H9 (cell line): ENCODE measurements at regions not wholly inside any gene's neighbourhood (a gene's known extent, or its start where the extent isn't known, plus 50 kb on each side); places are given as distances from the start of the nearest gene placed in this dataset.

Source experiments
- DNase-seq: peaks from one replicate; pipeline ENCODE4 v3.0.0-alpha.2; 2017
- H2AFZ ChIP-seq: one replicate; pipeline ENCODE4 v1.6.1; 2013; ENCODE audit warnings: mild to moderate bottlenecking, low read length, control low read depth, moderate library complexity
- H2AK5ac ChIP-seq: 2 replicates; pipeline ENCODE4 v1.6.1; 2013; ENCODE audit warnings: low read length, control low read depth, mixed read lengths; ENCODE audit not compliant: insufficient read length
- H2BK120ac ChIP-seq: one replicate; pipeline ENCODE4 v1.6.1; 2013; ENCODE audit warnings: low read depth, mild to moderate bottlenecking, low read length, control low read depth, inconsistent platforms; ENCODE audit not compliant: poor library complexity, severe bottlenecking
- H2BK12ac ChIP-seq: 2 replicates; pipeline ENCODE4 v1.6.1; 2013; ENCODE audit warnings: low read length, control low read depth, mixed read lengths, low read depth; ENCODE audit not compliant: insufficient read length
- H2BK15ac ChIP-seq: 2 replicates; pipeline ENCODE4 v1.6.1; 2013; ENCODE audit warnings: low read depth, low read length, control low read depth
- H2BK20ac ChIP-seq: one replicate; pipeline ENCODE4 v1.6.1; 2013; ENCODE audit warnings: low read depth, mild to moderate bottlenecking, low read length, control low read depth, inconsistent platforms; ENCODE audit not compliant: poor library complexity, severe bottlenecking
- H2BK5ac ChIP-seq: 2 replicates; pipeline ENCODE4 v1.6.1; 2013; ENCODE audit warnings: low read length, control low read depth, mixed read lengths; ENCODE audit not compliant: insufficient read length
- H3K14ac ChIP-seq: 2 replicates; pipeline ENCODE4 v1.6.1; 2013; ENCODE audit warnings: low read length, control low read depth; ENCODE audit not compliant: insufficient read depth
- H3K18ac ChIP-seq: 2 replicates; pipeline ENCODE4 v1.6.1; 2013; ENCODE audit warnings: low read depth, mild to moderate bottlenecking, mixed read lengths, low read length, control low read depth; ENCODE audit not compliant: insufficient read length
- H3K23ac ChIP-seq: 2 replicates; pipeline ENCODE4 v1.6.1; 2013; ENCODE audit warnings: low read length, control low read depth, mixed read lengths, low read depth; ENCODE audit not compliant: insufficient read length
- H3K23me2 ChIP-seq: 2 replicates; pipeline ENCODE4 v1.6.1; 2013; ENCODE audit warnings: low read depth, mild to moderate bottlenecking, mixed read lengths, low read length, control low read depth; ENCODE audit not compliant: insufficient read length, poor library complexity, severe bottlenecking
- H3K27ac ChIP-seq: 2 replicates; pipeline ENCODE4 v1.5.1; 2013; ENCODE audit warnings: low read length, control low read depth, mixed read lengths, low read depth; ENCODE audit not compliant: insufficient read length
- H3K27me3 ChIP-seq: 2 replicates; pipeline ENCODE4 v1.6.1; 2013; ENCODE audit warnings: low read length, control low read depth, inconsistent platforms; ENCODE audit not compliant: insufficient read depth
- H3K4ac ChIP-seq: 2 replicates; pipeline ENCODE4 v1.6.1; 2013; ENCODE audit warnings: low read depth, mild to moderate bottlenecking, control low read depth, inconsistent platforms, low read length, moderate library complexity
- H3K4me1 ChIP-seq: 2 replicates; pipeline ENCODE4 v1.6.1; 2013; ENCODE audit warnings: low read length, control low read depth, inconsistent platforms; ENCODE audit not compliant: insufficient read depth
- H3K4me2 ChIP-seq: 2 replicates; pipeline ENCODE4 v1.6.1; 2013; ENCODE audit warnings: low read length, control low read depth, mixed read lengths; ENCODE audit not compliant: insufficient read length, insufficient read depth
- H3K56ac ChIP-seq: 2 replicates; pipeline ENCODE4 v1.6.1; 2013; ENCODE audit warnings: low read depth, mild to moderate bottlenecking, mixed read lengths, low read length, control low read depth; ENCODE audit not compliant: insufficient read length
- H3K79me1 ChIP-seq: 2 replicates; pipeline ENCODE4 v1.6.1; 2013; ENCODE audit warnings: low read depth, mild to moderate bottlenecking, moderate library complexity, low read length, control low read depth, inconsistent platforms; ENCODE audit not compliant: insufficient read depth, poor library complexity, severe bottlenecking
- H3K79me2 ChIP-seq: 2 replicates; pipeline ENCODE4 v1.6.1; 2013; ENCODE audit warnings: low read length, control low read depth, inconsistent platforms; ENCODE audit not compliant: insufficient read depth
- H3K9ac ChIP-seq: 2 replicates; pipeline ENCODE4 v1.6.1; 2013; ENCODE audit warnings: low read length, control low read depth, mixed read lengths; ENCODE audit not compliant: insufficient read length; ENCODE audit errors: extremely low read depth
- H3K9me3 ChIP-seq: one replicate; pipeline ENCODE4 v1.6.1; 2013; ENCODE audit warnings: low read depth, low read length, inconsistent platforms; ENCODE audit not compliant: control insufficient read depth
- H3T11ph ChIP-seq: one replicate; pipeline ENCODE4 v1.6.1; 2013; ENCODE audit warnings: mild to moderate bottlenecking, low read length, control low read depth, inconsistent platforms
- H4K20me1 ChIP-seq: one replicate; pipeline ENCODE4 v1.6.1; 2013; ENCODE audit not compliant: control insufficient read depth, insufficient read length, insufficient read depth
- H4K5ac ChIP-seq: 2 replicates; pipeline ENCODE4 v1.6.1; 2013; ENCODE audit warnings: low read depth, mild to moderate bottlenecking, mixed read lengths, low read length, control low read depth; ENCODE audit not compliant: insufficient read length
- H4K8ac ChIP-seq: replicated peaks from 2 replicates; pipeline ENCODE4 v1.6.1; 2013; ENCODE audit warnings: low read length, control low read depth, mixed read lengths, low read depth; ENCODE audit not compliant: insufficient read length
- H4K91ac ChIP-seq: 2 replicates; pipeline ENCODE4 v1.6.1; 2013; ENCODE audit warnings: low read depth, mild to moderate bottlenecking, moderate library complexity, mixed read lengths, low read length, control low read depth; ENCODE audit not compliant: insufficient read length
- H3K27ac Mint-ChIP-seq, 3 experiments: 2 replicates in 2 of 3; 3 replicates in 1 of 3; pipeline ENCODE4 v1.8.0; 2020 to 2021; ENCODE audit warnings: mixed read lengths in 3 of 3, mild to moderate bottlenecking in 1 of 3, moderate library complexity in 1 of 3
- H3K27me3 Mint-ChIP-seq: 2 replicates; pipeline ENCODE4 v1.8.0; 2021; ENCODE audit warnings: low read depth, mild to moderate bottlenecking, moderate library complexity, mixed read lengths
- H3K36me3 Mint-ChIP-seq, 3 experiments: 2 replicates in 2 of 3; 3 replicates in 1 of 3; pipeline ENCODE4 v1.8.0; 2020 to 2021; ENCODE audit warnings: low read depth in 3 of 3, mixed read lengths in 3 of 3; ENCODE audit not compliant: insufficient read depth in 1 of 3
- H3K4me1 Mint-ChIP-seq, 2 experiments: 2 replicates each; pipeline ENCODE4 v1.8.0; 2020; ENCODE audit warnings: mixed read lengths in 2 of 2
- H3K4me3 Mint-ChIP-seq, 2 experiments: 2 replicates in 1 of 2; 3 replicates in 1 of 2; pipeline ENCODE4 v1.8.0; 2020 to 2021; ENCODE audit warnings: mild to moderate bottlenecking in 2 of 2, mixed read lengths in 2 of 2, moderate library complexity in 1 of 2
- H3K9me3 Mint-ChIP-seq, 2 experiments: 2 replicates in 1 of 2; 3 replicates in 1 of 2; pipeline ENCODE4 v1.8.0; 2020; ENCODE audit warnings: mild to moderate bottlenecking in 2 of 2, mixed read lengths in 2 of 2, moderate library complexity in 1 of 2
- WGBS: extraction: QIAGEN DNeasy Blood & Tissue Kit; methylation state at CpG from one replicate; pipeline ENCODE4 v1.1.7; 2013; ENCODE audit warnings: missing lambda C conversion rate, low lambda C conversion rate, mixed read lengths; ENCODE audit not compliant: insufficient read length; ENCODE audit errors: extremely low coverage; 5-methylcytosine and 5-hydroxymethylcytosine counted together
- TF ChIP-seq, protein P1 (sequence below): fragments of 200-600 bp; sonication (generic); conservative IDR thresholded peaks from 3 replicates; pipeline ENCODE4 v1.8.0; 2021; ENCODE audit warnings: antibody characterized with exemption, mild to moderate bottlenecking

DNA sequence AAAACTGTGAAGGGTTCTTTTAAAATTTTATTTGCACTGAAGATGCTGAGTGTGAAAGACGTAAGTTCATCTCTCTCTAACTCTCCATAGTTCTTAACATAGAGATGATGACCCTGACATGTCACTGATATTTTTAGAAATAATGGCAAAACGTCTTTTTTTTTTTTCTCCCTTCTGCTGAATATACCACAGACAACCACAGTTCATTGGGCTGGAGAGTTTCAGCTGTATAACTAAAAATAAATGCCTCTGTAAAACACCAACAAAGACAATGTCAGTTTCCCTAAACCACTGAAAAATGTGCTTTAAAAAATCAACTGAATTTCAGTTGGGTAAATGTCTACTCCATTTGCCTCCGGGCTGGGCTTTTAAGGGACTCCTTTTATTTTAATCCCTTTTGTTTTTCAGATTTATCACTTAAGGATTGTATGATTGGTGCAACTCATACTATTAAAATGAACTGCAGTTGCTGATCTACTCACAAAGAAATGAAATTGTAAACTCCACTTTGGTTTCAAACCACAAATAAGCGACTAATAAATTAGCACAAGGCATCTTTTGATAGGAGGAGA is 830.9 kb upstream of the WWC1 start:
- H3K56ac ChIP-seq = no peak overlapping the region
- H4K8ac ChIP-seq = no peak overlapping the region
- H3K79me1 ChIP-seq = no peaks in the 10 kb centered on the region
- H3K23ac ChIP-seq = no peak overlapping the region
- H4K5ac ChIP-seq = no peak overlapping the region
- H3K9ac ChIP-seq = no peak overlapping the region
- Mint-ChIP-seq H3K4me3 (no peak overlapping the region), H3K4me1 (peaks cover 0 to 5% of the 10 kb centered on the region in 2 experiments; a peak in 2 of 4 replicates), H3K9me3 (peaks cover 3 to 10% of the 10 kb centered on the region in 2 experiments; a peak in 4 of 5 replicates), H3K27ac (no peak overlapping the region), H3K36me3 (peaks cover 0 to 5% (median 5%) of the 10 kb centered on the region in 3 experiments; a peak in 4 of 7 replicates), H3K27me3 (no peaks in the 10 kb centered on the region)
- TF ChIP-seq, protein P1, sequence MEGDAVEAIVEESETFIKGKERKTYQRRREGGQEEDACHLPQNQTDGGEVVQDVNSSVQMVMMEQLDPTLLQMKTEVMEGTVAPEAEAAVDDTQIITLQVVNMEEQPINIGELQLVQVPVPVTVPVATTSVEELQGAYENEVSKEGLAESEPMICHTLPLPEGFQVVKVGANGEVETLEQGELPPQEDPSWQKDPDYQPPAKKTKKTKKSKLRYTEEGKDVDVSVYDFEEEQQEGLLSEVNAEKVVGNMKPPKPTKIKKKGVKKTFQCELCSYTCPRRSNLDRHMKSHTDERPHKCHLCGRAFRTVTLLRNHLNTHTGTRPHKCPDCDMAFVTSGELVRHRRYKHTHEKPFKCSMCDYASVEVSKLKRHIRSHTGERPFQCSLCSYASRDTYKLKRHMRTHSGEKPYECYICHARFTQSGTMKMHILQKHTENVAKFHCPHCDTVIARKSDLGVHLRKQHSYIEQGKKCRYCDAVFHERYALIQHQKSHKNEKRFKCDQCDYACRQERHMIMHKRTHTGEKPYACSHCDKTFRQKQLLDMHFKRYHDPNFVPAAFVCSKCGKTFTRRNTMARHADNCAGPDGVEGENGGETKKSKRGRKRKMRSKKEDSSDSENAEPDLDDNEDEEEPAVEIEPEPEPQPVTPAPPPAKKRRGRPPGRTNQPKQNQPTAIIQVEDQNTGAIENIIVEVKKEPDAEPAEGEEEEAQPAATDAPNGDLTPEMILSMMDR = no peak
- H3K23me2 ChIP-seq = no peaks in the 10 kb centered on the region
- no peak overlapping the region for H2BK12ac ChIP-seq
- DNase-seq = no peak
- no peaks in the 10 kb centered on the region for H4K20me1 ChIP-seq
- H3K27ac ChIP-seq = no peak overlapping the region
- no CpG with 5 or more reads among the region's 4 CpGs for WGBS
- no peak overlapping the region for H2BK5ac ChIP-seq
- H4K91ac ChIP-seq = no peak overlapping the region
- no peak overlapping the region for H3T11ph ChIP-seq
- no peak overlapping the region for H3K14ac ChIP-seq
- H3K4me2 ChIP-seq = no peak overlapping the region
- H2AK5ac ChIP-seq = no peak overlapping the region
- no peak overlapping the region for H2BK15ac ChIP-seq
- H2BK120ac ChIP-seq = no peak overlapping the region
- no peak overlapping the region for H2BK20ac ChIP-seq
- H3K4ac ChIP-seq = no peak overlapping the region
- no peaks in the 10 kb centered on the region for H3K4me1 ChIP-seq
- no peak overlapping the region for H2AFZ ChIP-seq
- H3K79me2 ChIP-seq = no peaks in the 10 kb centered on the region
- no peaks in the 10 kb centered on the region for H3K9me3 ChIP-seq
- H3K27me3 ChIP-seq = no peaks in the 10 kb centered on the region
- no peak overlapping the region for H3K18ac ChIP-seq
